Retinal pigment epithelial cell (primary cell): ENCODE measurements at regions not wholly inside any gene's neighbourhood (a gene's known extent, or its start where the extent isn't known, plus 50 kb on each side); places are given as distances from the start of the nearest gene placed in this dataset.

ENCODE experiments used
- DNase-seq: peaks from one replicate; pipeline ENCODE4 v3.0.0-alpha.2; 2010; ENCODE audit warnings: low read depth
- H3K4me3 ChIP-seq: 2 replicates; pipeline ENCODE4 v1.5.1; 2011; ENCODE audit warnings: mild to moderate bottlenecking, low read length, control low read depth, moderate library complexity
- CTCF ChIP-seq: conservative IDR thresholded peaks from 2 replicates; pipeline ENCODE4 v1.5.1; 2011; ENCODE audit warnings: low read depth, low read length, control low read depth, inconsistent platforms

GRCh38 chr10:78650122-78650521 is 418.6 kb upstream of the ZMIZ1 start:
- no peak for DNase-seq
- TF ChIP-seq CTCF: no peak
- no peak overlapping the region for H3K4me3 ChIP-seq

GRCh38 chr10:78651287-78651686 is 417.5 kb upstream of the ZMIZ1 start:
- DNase-seq: no peak
- no peak for TF ChIP-seq CTCF

GRCh38 chr10:78653555-78653954 is 415.2 kb upstream of the ZMIZ1 start:
- no peak for TF ChIP-seq CTCF
- H3K4me3 ChIP-seq: no peak overlapping the region
- DNase-seq: no peak

More at GRCh38 chr10:78651287-78651686, 417.5 kb upstream of the ZMIZ1 start:
- H3K4me3 ChIP-seq: no peak overlapping the region

- DNase-seq: no peak
- no peak for TF ChIP-seq CTCF
- H3K4me3 ChIP-seq: no peak overlapping the region
Observed at GRCh38 chr10:78654047-78654590, 414.6 kb upstream of the ZMIZ1 start.

GRCh38 chr10:78655979-78656378 is 412.8 kb upstream of the ZMIZ1 start:
- TF ChIP-seq CTCF: no peak
- no peak overlapping the region for H3K4me3 ChIP-seq
- DNase-seq: no peak

- TF ChIP-seq CTCF: no peak
- H3K4me3 ChIP-seq: no peak overlapping the region
- no peak for DNase-seq
Observed at GRCh38 chr10:78656417-78657162, 412.2 kb upstream of the ZMIZ1 start.
